HG02943 (cell line): ENCODE measurements at regions not wholly inside any gene's neighbourhood (a gene's known extent, or its start where the extent isn't known, plus 50 kb on each side); places are given as distances from the start of the nearest gene placed in this dataset.

ENCODE experiments used
- ATAC-seq: cut with Tn5 transposase; IDR thresholded peaks from one replicate; pipeline ENCODE4 v1.9.1; 2021; ENCODE audit warnings: mild to moderate bottlenecking, low read depth, moderate library complexity; ENCODE audit not compliant: unreplicated experiment

GRCh38 chr4:180217070-180217469 lies 2026.1 kb upstream of the TENM3 start:
- ATAC-seq, result no peak

- ATAC-seq, result no peak
Observed at GRCh38 chr4:180219080-180219479, 2024.1 kb upstream of the TENM3 start.

DNA sequence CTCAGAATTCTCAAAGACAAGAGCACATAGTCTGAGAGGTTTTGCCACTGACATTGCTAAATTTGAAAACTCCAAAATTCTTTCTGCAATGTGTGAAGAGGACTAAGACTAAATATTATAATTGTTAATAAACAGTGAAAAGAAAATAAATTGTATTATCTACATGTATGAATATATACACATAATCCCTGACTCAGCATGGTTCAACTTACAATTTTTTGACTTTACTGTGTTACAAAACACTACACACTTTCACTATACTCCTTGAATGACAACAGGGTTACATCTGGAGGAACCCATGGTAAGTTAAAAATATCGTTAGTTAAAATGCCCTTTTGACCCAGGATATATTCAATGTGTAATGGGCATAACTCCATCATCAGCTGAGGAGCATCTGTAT lies 2017.2 kb upstream of the TENM3 start:
- no peak for ATAC-seq

- no peak for ATAC-seq
Observed at GRCh38 chr4:180234730-180235129, 2008.5 kb upstream of the TENM3 start.

DNA sequence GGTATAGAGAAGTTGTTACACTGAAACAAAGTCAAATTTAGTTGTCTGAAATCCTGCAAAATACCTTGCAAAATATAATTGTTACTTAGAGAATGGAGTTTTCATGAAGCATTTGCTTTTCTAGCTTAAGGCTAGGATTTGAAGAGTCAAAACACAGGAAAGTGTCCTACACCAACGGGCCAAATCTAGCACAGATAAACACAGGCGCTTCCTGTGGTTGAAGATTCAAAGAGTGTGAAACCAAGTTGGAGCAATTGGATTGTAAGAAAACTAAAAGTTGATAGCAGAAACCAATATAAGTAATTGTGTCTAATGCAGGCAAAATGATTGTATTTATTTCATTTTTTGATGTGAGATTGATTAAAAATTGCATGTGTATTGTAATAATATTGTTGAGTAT lies 2002.5 kb upstream of the TENM3 start:
- ATAC-seq, result no peak

- ATAC-seq, result no peak
Observed at GRCh38 chr4:180253419-180253818, 1989.8 kb upstream of the TENM3 start.

- no peak for ATAC-seq
Observed at GRCh38 chr4:180261346-180261745, 1981.9 kb upstream of the TENM3 start.

DNA sequence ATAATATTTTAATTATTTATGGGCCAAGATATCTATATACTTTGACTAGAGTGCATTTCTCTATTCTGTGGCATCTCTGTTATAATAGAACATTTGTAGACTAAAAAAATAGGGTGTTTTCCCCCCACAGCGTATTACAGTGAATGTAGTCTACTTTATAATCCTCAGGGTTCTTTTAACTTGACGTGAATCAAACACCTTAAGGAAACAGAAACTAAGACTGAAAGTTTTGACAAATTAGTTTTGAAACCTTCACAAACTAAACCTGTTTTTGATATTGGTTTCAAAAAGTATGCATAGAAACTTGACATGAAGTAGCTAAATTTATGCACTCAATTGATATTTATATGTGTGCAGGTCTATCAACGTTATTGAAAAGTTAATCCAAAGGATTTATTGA lies 1963.1 kb upstream of the TENM3 start:
- peak; percentile 72 for ATAC-seq

- ATAC-seq, result no peak
Observed at GRCh38 chr4:180280726-180281297, 1962.4 kb upstream of the TENM3 start.

GRCh38 chr4:180281724-180282123 lies 1961.5 kb upstream of the TENM3 start:
- ATAC-seq, result no peak

GRCh38 chr4:180284267-180284666 lies 1958.9 kb upstream of the TENM3 start:
- ATAC-seq, result no peak

DNA sequence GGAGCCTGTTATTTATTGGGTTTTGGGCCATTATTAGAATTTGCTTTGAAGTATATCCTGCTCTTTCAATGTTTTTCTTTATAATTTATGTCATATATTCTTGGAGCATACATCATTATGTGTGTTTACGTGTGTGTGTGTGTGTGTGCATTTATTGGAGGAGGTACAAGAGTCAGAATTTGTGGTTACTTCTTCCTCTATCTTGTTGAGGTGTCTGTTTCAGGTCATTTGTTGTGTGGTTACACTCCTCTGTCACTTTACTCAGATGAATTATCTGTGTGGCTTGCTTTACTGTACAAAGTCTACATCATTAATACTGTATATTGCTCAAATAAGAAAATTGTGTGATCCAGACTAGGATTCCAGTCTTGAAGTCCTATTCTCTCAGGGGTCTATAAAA lies 1957.4 kb upstream of the TENM3 start:
- ATAC-seq, result no peak

- ATAC-seq, result no peak
Observed at GRCh38 chr4:180292339-180292738, 1950.9 kb upstream of the TENM3 start.

DNA sequence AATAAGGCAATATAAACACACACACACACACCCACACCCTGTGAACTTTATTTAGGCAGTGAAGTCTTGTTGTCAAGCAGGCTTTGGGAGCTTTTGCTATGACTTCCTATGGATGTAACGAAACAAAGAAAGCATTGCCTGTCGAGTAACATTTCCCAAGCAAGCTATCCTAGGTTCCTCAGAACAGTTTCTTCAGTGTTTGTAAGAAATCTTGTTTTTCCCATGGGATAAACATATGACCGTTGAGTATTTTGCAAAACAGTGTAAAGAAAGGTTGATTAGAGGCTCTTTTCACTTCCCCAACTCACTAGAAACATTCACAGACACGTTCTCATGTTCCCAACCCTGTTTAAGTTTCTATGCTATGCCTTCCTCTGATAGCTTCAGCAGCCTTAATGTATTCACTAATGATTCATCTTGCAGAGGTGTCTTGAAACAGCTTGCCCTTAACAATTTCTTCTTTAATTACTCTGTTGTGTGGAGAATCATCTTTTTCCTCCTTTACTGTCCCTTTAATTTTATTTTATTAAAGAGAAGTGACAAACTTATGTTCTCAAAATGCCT lies 1947.1 kb upstream of the TENM3 start:
- ATAC-seq, result no peak

- no peak for ATAC-seq
Observed at GRCh38 chr4:180304321-180304720, 1938.9 kb upstream of the TENM3 start.

DNA sequence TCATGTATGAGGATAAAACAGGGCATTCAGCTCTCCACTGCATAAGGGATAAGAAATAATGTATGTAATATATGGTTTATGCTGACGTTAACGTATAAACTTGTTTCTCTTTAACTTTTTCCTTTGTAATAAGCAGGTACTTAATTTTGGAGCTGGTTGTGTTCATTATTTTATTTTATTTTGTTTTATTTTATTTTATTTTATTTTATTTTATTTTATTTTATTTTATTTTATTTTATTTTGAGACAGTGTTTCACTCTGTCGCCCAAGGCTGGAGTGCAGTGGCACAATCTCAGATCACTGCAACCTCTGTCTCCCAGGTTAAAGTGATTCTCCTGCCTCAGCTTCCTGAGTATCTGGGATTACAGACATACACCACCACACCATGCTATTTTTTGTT lies 1932.6 kb upstream of the TENM3 start:
- no peak for ATAC-seq

DNA sequence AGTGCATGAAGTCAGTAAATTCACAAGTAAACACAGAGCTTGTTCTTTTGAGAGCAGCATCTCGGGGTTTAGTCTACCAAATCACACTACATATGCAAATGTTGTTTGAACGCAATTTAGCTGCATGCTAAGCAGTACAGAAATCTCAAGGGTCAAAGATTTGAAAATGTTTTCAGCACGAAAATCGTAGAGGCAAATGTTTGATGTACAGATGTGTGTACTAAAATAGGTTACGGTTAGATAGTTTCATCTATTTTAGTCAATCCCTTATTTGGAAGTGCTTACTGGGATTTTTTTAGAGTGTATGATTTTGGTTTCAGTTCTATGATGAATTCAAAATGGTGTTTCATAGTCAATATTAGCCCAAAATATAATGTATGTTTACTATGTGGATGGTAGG lies 1928.2 kb upstream of the TENM3 start:
- no peak for ATAC-seq

GRCh38 chr4:180330521-180330920 lies 1912.7 kb upstream of the TENM3 start:
- no peak for ATAC-seq

DNA sequence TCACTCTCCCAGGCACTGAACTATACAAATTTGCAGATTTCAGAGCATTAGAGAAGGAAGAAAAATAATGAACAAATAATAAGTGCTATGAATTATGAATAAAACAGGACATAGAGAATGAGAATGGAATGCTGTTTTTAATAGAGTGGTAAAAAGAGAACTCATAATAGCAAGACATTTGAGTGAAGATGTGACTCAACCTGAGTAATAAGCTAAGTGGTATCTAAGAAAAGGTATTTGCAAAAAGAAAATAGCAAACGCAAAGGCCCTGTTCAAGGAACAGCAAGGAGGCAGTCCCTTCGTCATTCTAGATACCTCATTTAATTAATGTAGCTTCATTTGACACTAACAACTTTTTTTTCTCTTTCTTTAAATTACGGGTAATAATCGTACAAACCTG lies 1910.0 kb upstream of the TENM3 start:
- no peak for ATAC-seq

DNA sequence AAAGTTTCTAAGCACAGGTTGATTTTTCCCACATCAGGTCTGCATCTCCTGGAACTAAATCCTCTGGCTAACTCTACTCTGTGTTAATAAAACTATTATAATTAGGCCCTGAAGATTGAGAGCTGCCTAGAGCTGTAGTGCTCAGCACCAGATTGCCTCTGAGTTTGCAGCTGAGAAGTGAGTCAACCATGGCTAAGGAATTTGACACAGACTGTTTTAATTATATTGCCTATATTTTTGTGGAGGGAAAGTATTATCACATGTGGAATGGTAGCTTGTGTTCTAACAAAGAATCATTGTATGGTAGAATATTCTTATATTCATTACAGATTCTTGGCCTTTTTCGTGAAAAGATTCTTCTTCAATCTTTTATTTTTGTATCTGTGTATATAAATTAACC lies 1907.6 kb upstream of the TENM3 start:
- ATAC-seq, result no peak

DNA sequence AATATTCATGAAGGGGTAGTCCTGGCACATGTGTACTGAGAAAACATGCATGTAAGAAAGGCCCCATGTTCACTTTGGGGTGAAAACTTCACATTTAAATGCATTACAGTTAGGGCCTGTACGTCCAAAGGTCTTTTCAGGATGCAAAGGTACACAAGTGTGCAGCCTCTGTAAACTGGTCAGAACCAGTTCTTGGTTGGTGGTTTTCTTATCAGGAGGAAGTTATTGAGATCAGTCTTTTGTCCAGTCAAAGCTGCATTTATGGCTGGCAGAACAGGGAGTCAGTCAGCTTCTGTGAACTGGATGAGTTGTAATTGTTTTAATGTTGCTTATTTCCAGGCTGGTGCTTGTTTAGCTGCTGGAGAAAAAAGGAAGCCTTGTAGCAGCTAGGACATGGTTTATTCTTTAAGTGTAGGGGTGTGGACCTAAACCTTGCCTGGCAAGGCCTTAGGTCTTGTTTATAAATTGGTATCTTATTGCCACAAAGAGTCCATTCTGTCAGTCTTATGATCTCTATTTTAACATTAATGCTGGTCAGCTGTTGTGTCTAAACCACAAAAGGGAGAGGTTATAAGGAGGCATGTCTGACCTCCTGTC lies 1906.6 kb upstream of the TENM3 start:
- ATAC-seq, result no peak

DNA sequence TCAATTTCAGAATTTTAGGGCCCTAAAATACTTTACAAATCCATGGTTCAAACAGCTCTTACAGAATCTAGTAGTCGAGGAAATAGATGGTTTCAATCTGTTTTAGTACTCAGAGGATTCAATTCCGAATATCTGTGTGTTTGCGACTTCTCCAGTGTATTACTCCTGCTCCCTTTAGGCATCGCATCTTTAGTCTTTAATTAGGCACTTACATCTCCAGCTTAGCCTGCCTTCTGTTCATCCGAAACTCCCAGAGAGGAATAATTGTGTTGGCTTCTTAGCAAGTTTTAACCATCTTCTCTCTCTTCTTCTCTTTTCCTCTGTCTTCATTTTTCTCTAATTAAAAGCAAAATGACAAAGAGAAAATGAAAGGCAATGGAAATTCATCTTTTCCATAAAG lies 1901.3 kb upstream of the TENM3 start:
- no peak for ATAC-seq
